ENCODE measurements at regions not wholly inside any gene's neighbourhood (a gene's known extent, or its start where the extent isn't known, plus 50 kb on each side); places are given as distances from the start of the nearest gene placed in this dataset.

GRCh38 chr5:104793755-104794080 lies 1231.1 kb upstream of the NUDT12 start:
- H3K9me3 ChIP-seq, result no peaks in the 10 kb centered on the region
- H3K36me3 ChIP-seq, result no peaks in the 10 kb centered on the region
- peaks cover 3 to 14% (median 7%) of the 10 kb centered on the region in 4 donors for H3K4me1 ChIP-seq
- DNase-seq, result no peak
- H3K4me3 ChIP-seq, result no peak overlapping the region
- intact Hi-C loops (cut with DNase I), result no loop called here
- no peak overlapping the region for H3K27ac ChIP-seq
- H3K27me3 ChIP-seq, result no peaks in the 10 kb centered on the region
- TF ChIP-seq CTCF (IDR thresholded peaks at IDR 0.05) (no peak), EP300 (IDR thresholded peaks at IDR 0.05) (no peak), POLR2AphosphoS5 (IDR thresholded peaks at IDR 0.05) (no peak), POLR2A (IDR thresholded peaks at IDR 0.05) (no peak)

GRCh38 chr5:104793031-104793754 lies 1230.6 kb upstream of the NUDT12 start:
- H3K36me3 ChIP-seq, result no peaks in the 10 kb centered on the region
- H3K9me3 ChIP-seq, result no peaks in the 10 kb centered on the region
- intact Hi-C loops (cut with DNase I), result no loop called here
- H3K4me3 ChIP-seq, result no peak overlapping the region
- no peak overlapping the region for H3K27ac ChIP-seq
- TF ChIP-seq POLR2AphosphoS5 (IDR thresholded peaks at IDR 0.05) (no peak), POLR2A (IDR thresholded peaks at IDR 0.05) (no peak), CTCF (IDR thresholded peaks at IDR 0.05) (no peak), EP300 (IDR thresholded peaks at IDR 0.05) (no peak)
- H3K4me1 ChIP-seq, result peaks cover 3 to 15% (median 7%) of the 10 kb centered on the region in 4 donors
- 38 to 73% methylated on average over 4 of the region's 4 CpGs for WGBS, 2 donors
- no peaks in the 10 kb centered on the region for H3K27me3 ChIP-seq
- DNase-seq, result no peak

- no peak overlapping the region for H3K27ac ChIP-seq
- H3K4me3 ChIP-seq, result no peak overlapping the region
- H3K27me3 ChIP-seq, result no peaks in the 10 kb centered on the region
- peaks cover 3 to 15% (median 7%) of the 10 kb centered on the region in 4 donors for H3K4me1 ChIP-seq
- peaks cover 0 to 4% (median 2%) of the 10 kb centered on the region in 4 donors for H3K9me3 ChIP-seq
- DNase-seq, result no peak
- intact Hi-C loops (cut with DNase I), result no loop called here
- no peaks in the 10 kb centered on the region for H3K36me3 ChIP-seq
- 49 to 59% methylated on average over 1 of the region's 1 CpG for WGBS, 2 donors
- TF ChIP-seq EP300 (IDR thresholded peaks at IDR 0.05) (no peak), POLR2A (IDR thresholded peaks at IDR 0.05) (no peak), POLR2AphosphoS5 (IDR thresholded peaks at IDR 0.05) (no peak), CTCF (IDR thresholded peaks at IDR 0.05) (no peak)
Measured at GRCh38 chr5:104789366-104789765, 1226.8 kb upstream of the NUDT12 start.

- no peak for DNase-seq
- 92 to 94% methylated on average over 2 of the region's 2 CpGs for WGBS, 2 donors
- intact Hi-C loops (cut with DNase I), result no loop called here
- Histone ChIP-seq H3K27ac (no peak overlapping the region), H3K9me3 (peaks cover 0 to 4% (median 2%) of the 10 kb centered on the region in 4 donors), H3K36me3 (no peaks in the 10 kb centered on the region), H3K4me1 (peaks cover 3 to 15% (median 7%) of the 10 kb centered on the region in 4 donors), H3K27me3 (no peaks in the 10 kb centered on the region), H3K4me3 (no peak overlapping the region)
- no peak for TF ChIP-seq POLR2AphosphoS5 (IDR thresholded peaks at IDR 0.05)
- no peak for TF ChIP-seq POLR2A (IDR thresholded peaks at IDR 0.05)
- no peak for TF ChIP-seq CTCF (IDR thresholded peaks at IDR 0.05)
- TF ChIP-seq EP300 (IDR thresholded peaks at IDR 0.05), result no peak
Measured at GRCh38 chr5:104785097-104785496, 1222.5 kb upstream of the NUDT12 start.

- intact Hi-C loops (cut with DNase I), result no loop called here
- TF ChIP-seq POLR2AphosphoS5 (IDR thresholded peaks at IDR 0.05) (no peak), POLR2A (IDR thresholded peaks at IDR 0.05) (no peak), EP300 (IDR thresholded peaks at IDR 0.05) (no peak)
- no peak for DNase-seq
- H3K36me3 ChIP-seq, result no peaks in the 10 kb centered on the region
- no peak overlapping the region for H3K27ac ChIP-seq
- H3K27me3 ChIP-seq, result no peaks in the 10 kb centered on the region
- H3K9me3 ChIP-seq, result no peaks in the 10 kb centered on the region
- H3K4me3 ChIP-seq, result no peak overlapping the region
- H3K4me1 ChIP-seq, result no peaks in the 10 kb centered on the region
- 94 to 95% methylated on average over 8 of the region's 8 CpGs for WGBS, 2 donors
Measured at GRCh38 chr5:104774372-104774771, 1211.8 kb upstream of the NUDT12 start.

Data from sigmoid colon (tissue), 6 donors.